ENCODE measurements at regions not wholly inside any gene's neighbourhood (a gene's known extent, or its start where the extent isn't known, plus 50 kb on each side); places are given as distances from the start of the nearest gene placed in this dataset.

GRCh38 chr2:469514-469913 lies 181.6 kb upstream of the ALKAL2 start:
- TF ChIP-seq CTCF (IDR thresholded peaks at IDR 0.05) (no peak), POLR2A (IDR thresholded peaks at IDR 0.05) (no peak)
